ENCODE measurements at regions not wholly inside any gene's neighbourhood (a gene's known extent, or its start where the extent isn't known, plus 50 kb on each side); places are given as distances from the start of the nearest gene placed in this dataset.

- no peak for TF ChIP-seq CTCF (IDR thresholded peaks at IDR 0.05)
- no peak for TF ChIP-seq POLR2A (IDR thresholded peaks at IDR 0.05)
These were observed 56.0 kb upstream of the JAZF1 start for GRCh38 chr7:28236560-28236959.
